ENCODE measurements at regions not wholly inside any gene's neighbourhood (a gene's known extent, or its start where the extent isn't known, plus 50 kb on each side); places are given as distances from the start of the nearest gene placed in this dataset.

DNA sequence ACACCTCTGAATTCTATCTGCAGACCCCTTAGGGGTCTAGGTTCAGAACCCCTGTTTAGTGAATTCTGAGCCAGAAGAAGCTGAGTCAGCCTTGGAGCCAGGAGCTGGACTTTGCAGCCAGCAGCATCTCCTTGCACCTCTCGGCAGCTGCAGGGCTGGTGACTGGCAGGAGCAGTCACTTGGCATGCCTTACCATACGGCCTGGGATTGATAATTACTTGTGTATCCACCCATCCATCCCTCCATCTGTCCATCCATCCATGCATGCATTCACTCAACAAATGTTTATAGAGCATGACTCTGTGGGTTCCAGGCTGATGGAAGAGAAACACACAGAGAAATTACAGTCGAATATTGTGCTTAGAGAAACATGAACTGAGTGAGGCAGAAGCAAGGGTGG, 67.5 kb upstream of the PRIMA1 start:
- Histone ChIP-seq H3K36me3 (ENCODE audit: insufficient read depth, low read length) (no peaks in the 10 kb centered on the region), H3K4me1 (ENCODE audit: insufficient read depth, low read length) (no peaks in the 10 kb centered on the region), H3K4me3 (ENCODE audit: low read length) (no peak overlapping the region), H3K27me3 (ENCODE audit: control insufficient read depth in 1 of 2, insufficient read depth in 2 of 2, low read length in 2 of 2) (peaks cover 3 to 5% of the 10 kb centered on the region in 2 experiments), H3K9me3 (ENCODE audit: control insufficient read depth in 1 of 2, insufficient read depth in 1 of 2, low read length in 2 of 2) (no peaks in the 10 kb centered on the region), H3K27ac (ENCODE audit: low read depth in 1 of 2, low read length in 2 of 2) (no peak overlapping the region)
- intact Hi-C loops (cut with DNase I, micrococcal nuclease), result no loop called here
- Mint-ChIP-seq H3K27ac (no peak overlapping the region), H3K27me3 (peaks cover 59% of the 10 kb centered on the region), H3K9me3 (no peaks in the 10 kb centered on the region), H3K4me1 (ENCODE audit: low read depth) (no peaks in the 10 kb centered on the region), H3K4me3 (no peak overlapping the region), H3K36me3 (ENCODE audit: low read depth) (no peaks in the 10 kb centered on the region)
- no peak for DNase-seq
- no peak for TF ChIP-seq CTCF (IDR thresholded peaks at IDR 0.05)
- no peak for ATAC-seq (ENCODE audit: poor library complexity)
- ChIA-PET POLR2A (no interaction called here), CTCF (no interaction called here)

DNA sequence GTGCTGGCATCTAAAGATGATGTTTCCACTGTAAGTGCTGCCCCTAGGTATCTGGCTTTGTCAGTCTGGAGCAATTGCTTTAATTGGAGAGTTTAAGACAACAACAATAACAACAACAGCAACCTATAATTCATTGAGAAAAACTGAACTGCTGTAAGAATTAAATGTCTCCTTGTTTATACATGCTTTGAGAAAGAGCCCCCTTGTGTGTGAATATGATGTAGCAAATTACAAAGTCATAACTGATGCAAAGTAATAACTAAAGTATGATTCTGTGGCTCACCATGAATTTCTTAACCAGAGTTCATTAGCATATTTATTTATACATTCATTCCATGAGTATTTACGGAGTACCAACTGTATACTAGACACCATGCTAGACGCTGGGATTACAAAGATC, 59.2 kb upstream of the PRIMA1 start:
- ChIA-PET POLR2A (no interaction called here), CTCF (no interaction called here)
- Mint-ChIP-seq H3K4me1 (ENCODE audit: low read depth) (no peaks in the 10 kb centered on the region), H3K27me3 (peaks cover 46% of the 10 kb centered on the region), H3K36me3 (ENCODE audit: low read depth) (no peaks in the 10 kb centered on the region), H3K4me3 (no peak overlapping the region), H3K27ac (no peak overlapping the region), H3K9me3 (peaks cover 2% of the 10 kb centered on the region)
- DNase-seq, result no peak
- no peak for TF ChIP-seq CTCF (IDR thresholded peaks at IDR 0.05)
- no peak for ATAC-seq (ENCODE audit: poor library complexity)
- Histone ChIP-seq H3K36me3 (ENCODE audit: insufficient read depth, low read length) (no peaks in the 10 kb centered on the region), H3K27ac (ENCODE audit: low read depth in 1 of 2, low read length in 2 of 2) (no peak overlapping the region), H3K27me3 (ENCODE audit: control insufficient read depth in 1 of 2, insufficient read depth in 2 of 2, low read length in 2 of 2) (peaks cover 5 to 12% of the 10 kb centered on the region in 2 experiments), H3K4me3 (ENCODE audit: low read length) (no peak overlapping the region), H3K4me1 (ENCODE audit: insufficient read depth, low read length) (no peaks in the 10 kb centered on the region), H3K9me3 (ENCODE audit: control insufficient read depth in 1 of 2, insufficient read depth in 1 of 2, low read length in 2 of 2) (no peaks in the 10 kb centered on the region)
- intact Hi-C loops (cut with DNase I, micrococcal nuclease), result no loop called here

DNA sequence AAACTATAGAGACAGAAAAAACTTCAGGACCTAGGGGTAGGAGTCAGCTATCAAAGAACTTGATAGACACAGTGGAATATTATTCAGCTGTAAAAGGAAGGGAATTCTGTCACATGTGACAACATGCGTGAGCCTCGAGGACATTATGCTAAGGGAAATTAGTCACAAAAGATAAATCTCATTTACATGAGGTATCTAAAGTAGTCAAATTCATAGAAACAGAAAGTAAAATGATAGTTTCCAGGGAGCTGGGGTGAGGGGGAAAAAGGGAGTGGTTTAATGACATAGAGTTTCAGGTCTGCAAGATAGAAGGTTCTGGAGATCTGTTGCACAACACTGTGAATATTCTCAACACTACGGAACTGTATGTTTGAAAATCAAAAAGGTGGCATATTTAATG, 50.0 kb upstream of the PRIMA1 start:
- intact Hi-C loops (cut with DNase I, micrococcal nuclease), result no loop called here
- Mint-ChIP-seq H3K36me3 (ENCODE audit: low read depth) (no peaks in the 10 kb centered on the region), H3K9me3 (no peaks in the 10 kb centered on the region), H3K27me3 (peaks cover 59% of the 10 kb centered on the region), H3K4me1 (ENCODE audit: low read depth) (no peaks in the 10 kb centered on the region), H3K4me3 (no peak overlapping the region), H3K27ac (no peak overlapping the region)
- peaks cover 0 to 6% of the 10 kb centered on the region in 2 experiments for H3K27me3 ChIP-seq (ENCODE audit: control insufficient read depth in 1 of 2, insufficient read depth in 2 of 2, low read length in 2 of 2)
- no peak overlapping the region for H3K27ac ChIP-seq (ENCODE audit: low read depth in 1 of 2, low read length in 2 of 2)
- CTCF ChIA-PET, result no interaction called here
- no peak for TF ChIP-seq CTCF (IDR thresholded peaks at IDR 0.05)
- DNase-seq, result no peak
- H3K4me1 ChIP-seq (ENCODE audit: insufficient read depth, low read length), result no peaks in the 10 kb centered on the region
- H3K9me3 ChIP-seq (ENCODE audit: control insufficient read depth in 1 of 2, insufficient read depth in 1 of 2, low read length in 2 of 2), result peaks cover 0 to 8% of the 10 kb centered on the region in 2 experiments
- ATAC-seq (ENCODE audit: poor library complexity), result no peak
- no peak overlapping the region for H3K4me3 ChIP-seq (ENCODE audit: low read length)
- POLR2A ChIA-PET, result interaction anchor here (0.7 kb wide), 1 partner anchor 485 kb away, joined by 3 read pairs; the partner anchor contains the start of gene SERPINA6
- H3K36me3 ChIP-seq (ENCODE audit: insufficient read depth, low read length), result no peaks in the 10 kb centered on the region

All from CD4-positive, alpha-beta T cell (primary cell).